Bone marrow (tissue), 2 donors: ENCODE measurements at regions not wholly inside any gene's neighbourhood (a gene's known extent, or its start where the extent isn't known, plus 50 kb on each side); places are given as distances from the start of the nearest gene placed in this dataset.
"Not testable (repeated sequence)": the region's sequence is repeated elsewhere in the genome, so short reads cannot be mapped to it uniquely, and the experiment has no call there.

Experiments
- DNase-seq, 2 donors: peaks; one replicate each; lab custom pipeline; 2025; lab: John Stamatoyannopoulos, UW

DNA sequence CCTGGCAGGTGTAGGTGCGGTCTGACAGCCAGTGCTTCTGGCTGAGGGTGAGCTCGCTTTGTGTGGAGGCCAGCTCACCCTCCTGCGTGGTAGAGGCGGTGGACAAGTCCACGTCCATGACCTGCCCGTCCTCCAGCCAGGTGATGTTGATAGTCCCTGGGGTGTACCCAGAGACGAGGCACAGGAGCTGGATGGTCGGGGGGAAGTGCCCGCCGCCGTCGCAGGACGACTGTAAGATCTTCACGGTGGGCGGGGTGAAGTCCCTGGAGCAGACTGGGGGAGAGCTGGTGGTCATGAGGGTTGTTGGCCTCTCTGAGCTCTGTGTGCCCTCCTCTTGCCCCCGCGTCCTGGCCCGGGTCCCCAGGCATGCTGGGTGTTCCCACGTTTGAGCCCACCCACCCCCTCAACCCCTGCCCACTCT lies 74.6 kb downstream of the TMEM121 start:
- DNase-seq: no peak

DNA sequence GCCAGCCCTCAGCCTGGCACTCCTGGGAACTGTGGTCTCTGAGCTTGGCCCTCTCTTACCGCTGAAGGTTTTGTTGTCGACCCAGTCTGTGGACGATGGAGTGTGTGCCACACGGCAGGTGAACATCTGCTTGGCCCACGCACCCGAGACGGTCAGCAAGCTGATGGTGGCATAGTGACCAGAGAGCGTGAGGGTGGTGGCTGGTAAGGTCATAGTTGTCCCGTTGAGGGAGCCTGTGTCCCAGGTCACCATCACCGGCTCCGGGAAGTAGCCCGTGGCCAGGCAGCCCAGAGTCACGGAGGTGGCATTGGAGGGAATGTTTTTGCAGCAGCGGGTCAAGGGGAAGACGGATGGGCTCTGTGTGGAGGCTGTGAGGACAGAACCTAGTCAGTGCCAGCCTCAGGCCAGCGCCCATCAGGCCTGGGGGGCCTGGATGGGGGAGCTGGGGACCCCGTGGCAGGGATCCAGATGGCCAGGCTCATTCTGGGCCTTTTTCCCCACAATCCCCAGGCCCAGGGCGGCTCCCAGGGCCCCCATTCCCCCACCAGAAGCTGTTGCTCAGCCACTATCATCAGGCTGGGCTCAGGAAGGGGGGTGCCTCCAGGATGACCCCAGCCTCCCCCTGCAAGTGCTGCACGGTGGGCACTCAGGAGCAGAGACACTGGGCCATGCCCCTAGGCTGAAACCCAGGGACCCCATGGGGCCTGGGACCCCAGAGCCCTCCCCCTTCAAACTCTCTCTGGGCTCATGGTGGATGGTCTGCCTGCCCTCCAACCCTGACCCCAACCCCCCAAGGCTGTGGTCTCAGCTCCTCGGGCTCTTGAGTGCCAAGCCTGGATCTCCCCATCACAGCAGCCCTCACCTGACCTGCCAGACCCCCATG lies 75.2 kb downstream of the TMEM121 start:
- no peak for DNase-seq

DNA sequence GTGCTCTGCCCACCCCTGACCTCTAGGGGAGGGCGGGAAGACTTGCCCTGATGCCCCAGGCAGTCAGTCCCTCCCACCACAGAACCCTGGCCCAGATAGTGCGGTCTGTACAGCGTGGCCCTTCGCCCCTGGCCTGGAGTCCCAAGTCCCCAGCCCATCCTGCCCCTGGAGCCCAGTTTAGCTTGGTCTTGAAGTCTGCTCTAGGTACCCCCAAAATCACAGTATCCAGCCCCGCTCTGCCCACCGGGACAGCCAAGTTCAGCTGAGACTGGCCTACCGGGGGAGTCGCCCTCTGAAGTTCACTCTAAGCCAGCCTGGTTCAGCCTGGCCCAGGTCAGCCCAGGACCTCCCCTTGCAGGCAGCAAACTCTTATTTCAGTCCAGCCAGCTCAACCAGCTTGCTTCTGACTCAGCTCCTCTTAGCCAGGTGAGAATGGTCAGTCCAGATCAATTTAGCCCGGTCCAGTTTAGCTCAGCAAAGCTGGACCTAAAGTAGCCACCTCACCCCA lies 75.9 kb downstream of the TMEM121 start:
- no peak for DNase-seq

DNA sequence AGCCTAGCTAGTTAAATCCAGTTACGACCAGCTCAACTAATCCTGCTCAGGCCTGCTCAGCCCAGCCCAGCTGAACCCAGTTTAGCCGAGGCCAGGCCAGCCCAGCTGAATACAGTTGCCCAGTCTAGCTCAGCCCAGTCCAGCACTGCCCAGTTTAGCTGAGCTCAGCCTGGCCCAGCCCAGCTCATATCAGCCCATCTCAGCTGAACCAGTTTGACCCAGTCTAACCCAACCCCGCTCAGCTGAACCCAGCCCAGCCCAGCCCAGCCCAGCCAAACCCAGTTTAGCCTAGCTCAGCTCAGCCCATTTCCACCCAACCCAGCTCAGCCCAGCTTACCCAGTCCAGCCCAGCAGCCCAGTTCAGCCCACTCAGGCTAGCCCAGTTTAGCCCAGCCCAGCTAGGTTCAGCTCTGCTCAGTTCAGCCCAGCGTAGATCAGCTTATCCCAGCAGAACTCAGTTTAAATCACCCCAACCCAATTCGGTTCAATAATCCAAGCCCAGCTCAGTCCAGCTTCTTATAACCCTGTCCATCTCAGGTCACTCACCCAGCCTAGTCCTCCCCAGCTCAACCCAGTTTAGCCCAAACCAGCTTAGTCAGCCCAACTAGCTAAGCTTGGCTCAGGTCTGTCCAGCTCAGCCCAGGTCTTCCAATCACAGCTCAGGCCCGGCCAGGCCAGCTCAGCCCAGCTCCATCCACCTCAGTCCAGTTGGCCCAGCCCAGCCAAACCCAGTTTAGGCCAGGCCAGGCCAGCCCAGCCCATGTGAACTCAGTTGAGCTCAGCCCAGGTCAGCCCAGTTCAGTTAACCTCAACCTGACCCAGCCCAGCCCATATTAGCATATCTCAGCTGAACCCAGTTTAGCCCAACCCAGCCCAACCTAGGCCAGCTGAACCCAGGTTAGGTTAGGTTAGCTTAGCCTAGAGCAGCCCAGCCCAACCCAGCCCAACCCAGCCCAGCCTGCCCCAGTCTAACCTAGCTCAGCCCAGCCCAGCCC lies 76.7 kb downstream of the TMEM121 start:
- DNase-seq: no peak

DNA sequence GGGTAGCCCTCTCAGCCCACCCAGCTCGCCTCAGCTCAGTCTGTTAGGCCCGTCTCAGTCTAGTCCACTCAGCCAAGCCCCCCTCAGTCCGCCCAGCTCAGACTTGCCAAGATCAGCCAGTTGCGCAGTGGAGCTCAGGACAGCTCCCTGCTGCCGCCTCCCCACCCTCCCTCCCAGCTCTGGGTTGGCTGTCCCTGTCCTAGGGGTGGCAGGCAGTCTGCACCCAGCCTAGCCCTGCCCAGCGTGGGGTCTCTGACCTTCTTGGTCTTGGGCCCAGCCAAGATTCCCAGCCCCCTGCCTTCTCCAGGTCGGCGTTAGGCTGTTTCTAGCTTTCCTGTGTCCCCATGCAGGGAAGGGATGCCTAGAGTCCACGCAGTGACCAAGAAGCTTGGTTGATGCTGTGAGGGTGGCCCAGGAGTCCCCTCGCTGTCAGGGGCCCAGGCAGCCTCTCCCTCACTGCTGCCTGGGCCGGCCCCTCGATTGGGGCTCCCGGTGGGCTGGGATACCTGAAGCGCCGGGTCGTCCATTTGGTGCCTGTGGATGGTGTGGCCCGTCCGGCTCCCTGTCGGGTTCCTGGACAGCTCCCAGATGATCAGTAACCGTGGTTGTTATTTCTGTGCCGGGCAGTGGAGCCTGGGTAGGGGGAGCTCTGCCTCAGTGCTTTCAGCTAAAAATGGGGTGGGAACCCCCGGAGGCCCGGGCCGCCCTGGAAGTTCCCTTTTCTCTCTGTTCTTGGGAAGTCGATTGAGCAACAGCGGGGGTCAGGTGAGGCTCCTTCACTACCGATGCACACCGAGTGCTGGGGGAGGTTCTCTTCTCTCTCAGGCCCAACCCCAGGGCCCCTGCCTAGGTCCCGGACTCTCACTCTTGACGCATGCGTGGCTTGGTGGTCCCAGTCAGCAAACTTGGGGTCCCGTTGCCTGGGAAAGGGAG lies 78.4 kb downstream of the TMEM121 start:
- DNase-seq: not testable (repeated sequence)

DNA sequence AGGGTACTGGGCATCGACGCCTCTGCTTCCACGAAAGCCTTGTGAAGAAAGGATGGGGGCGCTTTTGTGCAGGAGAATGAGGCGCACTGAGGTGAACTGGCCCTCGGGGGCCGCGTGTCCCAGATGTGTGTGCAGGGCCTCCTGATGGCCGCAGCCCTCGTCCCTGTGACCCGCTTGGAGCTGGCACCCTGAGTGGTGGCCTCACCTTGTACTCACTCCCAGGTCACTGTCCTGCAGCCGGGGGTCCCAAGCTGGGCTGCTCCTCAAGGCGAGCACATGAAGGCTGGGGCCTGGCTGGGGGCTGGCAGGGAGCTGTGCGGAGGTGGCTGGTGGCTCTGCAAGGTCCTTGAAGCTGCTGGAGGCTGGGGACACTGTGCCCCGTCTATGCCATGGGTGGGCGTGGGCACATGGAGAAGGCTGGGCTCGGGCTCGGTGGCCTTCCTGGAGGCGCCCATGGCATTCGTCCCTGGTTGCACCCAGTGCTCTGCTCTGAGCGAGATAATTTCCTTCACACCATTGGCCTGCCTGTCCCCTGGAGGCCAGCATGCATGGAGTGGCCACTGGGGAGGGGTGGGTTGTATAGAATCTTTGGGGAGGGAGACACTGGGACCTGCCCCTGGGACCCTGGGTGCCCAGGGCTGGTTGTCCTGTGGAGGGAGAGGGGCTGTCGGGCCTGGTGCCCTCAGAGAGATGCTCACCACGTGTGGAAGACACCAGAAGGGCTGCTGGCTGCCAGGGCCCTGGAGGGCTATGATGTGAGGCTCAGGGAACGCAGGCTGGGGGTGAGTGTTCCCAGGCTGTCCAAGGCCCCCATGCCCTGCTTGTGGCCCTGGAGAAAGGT lies 79.3 kb downstream of the TMEM121 start:
- DNase-seq: no peak

DNA sequence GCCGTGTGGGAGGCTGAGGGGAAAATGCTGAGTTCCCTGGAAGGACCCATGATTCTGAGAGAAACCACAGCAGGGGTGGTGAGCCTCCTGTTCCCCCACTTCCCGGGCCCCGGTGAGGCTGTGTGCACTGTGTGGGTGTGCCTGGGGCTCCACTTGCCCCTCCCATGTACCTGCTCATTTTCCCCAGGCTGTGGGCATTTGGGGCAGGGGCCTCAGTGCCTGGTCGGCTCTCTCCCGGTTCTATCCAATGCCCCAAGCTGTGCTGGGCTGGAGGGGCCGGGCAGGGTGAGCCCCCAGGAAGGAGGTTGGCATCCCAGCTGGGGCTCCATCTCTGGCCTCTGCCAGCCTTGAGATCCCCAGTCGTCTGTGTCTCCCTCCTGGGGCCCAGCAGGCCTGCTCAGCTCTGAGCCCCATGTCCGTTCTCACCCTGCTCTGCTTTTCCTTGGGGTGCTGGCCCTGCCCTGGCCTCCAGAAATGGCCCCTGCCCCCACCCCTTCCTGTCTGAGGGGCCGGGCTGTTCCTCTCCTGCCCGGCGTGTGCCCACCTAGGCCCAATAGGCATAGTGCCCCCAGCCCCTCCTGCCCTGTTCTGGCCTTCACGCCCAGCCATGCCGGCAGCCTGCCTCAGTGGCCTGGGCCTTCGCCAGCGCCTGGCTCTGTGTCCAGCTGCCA lies 80.1 kb downstream of the TMEM121 start:
- not testable (repeated sequence) for DNase-seq

DNA sequence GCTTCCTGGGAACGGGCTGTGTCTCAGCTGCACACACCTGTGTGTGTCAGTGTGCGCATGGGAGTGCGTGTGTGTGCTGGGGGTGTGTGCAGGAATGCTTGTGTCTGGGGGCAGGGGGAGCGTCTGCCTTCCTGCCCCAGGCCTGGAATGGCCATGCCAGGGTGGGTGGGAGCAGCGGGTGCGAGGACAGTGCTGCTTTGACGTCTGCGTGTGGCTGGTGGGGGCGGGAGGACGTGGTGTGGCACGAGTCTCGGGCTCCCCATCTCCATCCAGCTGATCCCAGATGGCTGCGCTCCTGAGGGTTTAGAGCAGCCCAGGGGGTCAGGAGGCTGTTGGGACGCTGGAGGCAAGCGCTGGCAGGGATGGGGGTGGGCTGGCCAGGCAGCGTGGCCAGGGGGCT lies 80.6 kb downstream of the TMEM121 start:
- not testable (repeated sequence) for DNase-seq

DNA sequence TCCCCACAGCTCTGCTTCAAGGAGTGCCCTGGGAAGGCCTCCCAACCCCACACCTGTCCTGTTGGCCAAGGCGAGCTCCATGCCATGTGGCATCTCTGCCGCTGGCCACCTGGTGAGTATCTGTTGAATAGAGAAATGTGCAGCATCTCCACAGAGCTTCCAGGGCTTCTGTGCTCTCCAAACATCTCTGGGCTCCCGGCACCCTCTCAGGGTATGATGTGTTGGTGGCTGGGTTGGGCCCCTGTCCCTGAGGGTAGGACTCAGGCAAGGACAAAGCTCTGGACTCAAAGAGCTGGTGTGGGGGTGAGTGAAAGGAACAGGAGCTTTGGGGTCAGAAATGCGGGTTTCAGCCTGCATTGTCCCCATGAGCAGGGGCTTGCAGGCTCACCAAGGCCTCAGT lies 88.6 kb downstream of the TMEM121 start:
- not testable (repeated sequence) for DNase-seq

DNA sequence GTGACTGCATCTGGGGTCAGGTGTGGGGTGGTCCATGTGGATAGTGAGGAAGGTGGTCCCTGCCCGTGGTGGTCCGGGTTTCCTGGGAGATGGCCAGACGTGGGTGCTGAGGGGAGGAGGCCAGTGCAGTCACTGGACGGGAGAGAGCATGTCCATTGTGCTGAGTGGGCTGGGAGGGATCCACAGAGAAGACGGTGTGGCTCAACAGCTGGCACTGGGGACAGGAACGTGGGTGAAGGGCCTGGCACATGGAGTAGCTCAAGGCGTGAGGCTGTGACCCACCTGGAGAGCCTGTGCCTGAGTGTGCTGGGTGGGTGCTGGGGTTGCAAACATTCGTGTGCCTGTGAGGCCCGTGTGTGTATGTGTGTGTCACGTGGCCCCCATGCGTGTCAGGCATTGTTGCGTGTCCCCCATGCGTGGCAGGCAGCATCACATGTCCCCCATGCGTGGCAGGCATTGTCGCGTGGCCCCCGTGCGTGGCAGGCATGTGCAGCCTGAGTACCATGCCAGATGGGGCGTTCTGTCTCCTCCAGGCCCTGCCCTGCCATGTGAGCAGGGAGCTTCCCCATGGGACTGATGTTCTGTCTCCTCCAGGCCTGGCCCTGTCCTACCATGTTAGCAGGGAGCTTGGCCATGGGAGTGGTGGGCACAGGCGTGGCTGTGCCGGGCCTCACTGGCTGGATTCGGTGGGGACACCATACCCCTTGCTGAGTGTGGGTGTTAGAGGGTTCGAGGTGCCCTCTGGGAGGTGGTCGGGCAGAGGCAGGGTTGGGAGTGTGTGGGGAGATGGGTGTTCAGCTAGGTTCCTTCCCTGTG lies 89.8 kb downstream of the TMEM121 start:
- not testable (repeated sequence) for DNase-seq

DNA sequence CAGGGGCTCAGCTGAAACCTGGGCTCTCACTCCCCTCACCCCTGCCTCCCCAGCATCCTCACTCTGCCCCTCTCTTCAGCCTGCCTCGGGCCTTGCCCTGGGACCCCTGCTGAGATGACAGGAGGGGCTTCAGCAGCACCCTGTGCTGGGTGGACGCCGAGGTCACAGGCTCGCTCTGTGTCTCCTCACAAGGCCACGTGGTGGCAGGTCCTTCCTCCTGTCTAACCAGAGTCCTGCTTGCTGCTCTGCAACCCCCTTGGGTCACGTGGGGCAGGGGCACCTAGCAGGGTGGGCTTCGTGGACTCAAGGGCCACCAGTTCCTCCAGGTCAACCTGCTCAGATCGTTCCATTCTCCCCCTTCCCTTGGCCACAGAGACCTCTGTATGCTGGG lies 90.4 kb downstream of the TMEM121 start:
- DNase-seq: no peak

DNA sequence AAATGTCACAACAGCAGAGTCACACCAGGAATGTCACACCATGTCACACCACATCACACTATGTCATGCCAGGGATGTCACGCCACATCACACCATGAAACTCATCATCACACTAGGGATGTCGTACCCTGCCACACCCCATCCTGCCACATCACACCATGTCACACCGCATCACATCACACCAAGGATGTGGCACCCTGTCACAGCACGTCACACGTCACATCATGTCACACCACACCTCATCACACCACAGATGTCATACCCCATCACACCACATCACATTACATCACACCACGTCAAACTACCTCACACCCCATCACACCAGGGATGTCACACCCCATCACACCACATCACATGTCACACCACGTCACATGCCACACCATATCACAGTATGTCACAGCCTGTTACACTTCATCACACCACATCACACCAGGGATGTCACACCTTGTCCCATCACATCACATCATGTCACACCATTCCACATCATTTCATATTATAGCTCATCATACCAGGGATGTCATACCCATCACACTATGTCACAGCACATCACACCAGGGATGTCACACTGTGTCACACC lies 90.9 kb downstream of the TMEM121 start:
- no peak for DNase-seq

DNA sequence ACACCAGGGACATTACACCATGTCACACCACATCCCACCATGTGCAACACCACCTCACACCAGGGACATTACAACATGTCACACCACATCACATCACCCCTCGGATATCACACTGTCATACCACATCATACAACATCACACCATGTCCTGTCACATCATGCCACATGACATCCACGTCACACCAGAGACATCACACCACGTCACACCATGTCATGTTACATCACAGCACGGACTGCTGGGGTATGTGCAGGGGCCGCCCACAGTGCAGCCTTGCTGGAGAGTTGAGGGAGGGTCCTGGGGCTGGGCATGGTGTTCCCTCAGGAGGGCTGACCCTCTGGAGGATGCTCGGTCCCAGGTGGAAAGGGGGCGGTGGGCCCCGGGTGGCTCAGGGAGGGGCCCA lies 91.4 kb downstream of the TMEM121 start:
- DNase-seq: not testable (repeated sequence)

DNA sequence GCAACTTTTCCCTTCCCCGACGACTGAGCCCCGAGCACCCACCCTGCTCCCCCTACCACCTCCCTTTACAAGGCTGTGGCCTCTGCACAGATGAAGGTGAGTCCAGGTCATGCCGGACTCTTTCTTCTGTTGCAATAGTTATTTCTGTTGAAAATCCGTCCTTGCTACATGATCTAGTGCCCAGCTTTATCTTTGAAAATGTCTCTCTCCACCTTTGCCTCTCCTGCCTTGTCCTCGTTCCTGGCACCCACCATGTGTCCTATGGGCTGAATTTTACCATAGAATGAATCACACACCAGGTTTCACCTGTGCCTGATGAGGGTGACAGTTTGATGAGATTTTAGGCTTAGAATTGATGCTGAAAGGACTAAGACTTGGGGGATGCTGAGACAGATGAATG lies 92.9 kb downstream of the TMEM121 start:
- not testable (repeated sequence) for DNase-seq

DNA sequence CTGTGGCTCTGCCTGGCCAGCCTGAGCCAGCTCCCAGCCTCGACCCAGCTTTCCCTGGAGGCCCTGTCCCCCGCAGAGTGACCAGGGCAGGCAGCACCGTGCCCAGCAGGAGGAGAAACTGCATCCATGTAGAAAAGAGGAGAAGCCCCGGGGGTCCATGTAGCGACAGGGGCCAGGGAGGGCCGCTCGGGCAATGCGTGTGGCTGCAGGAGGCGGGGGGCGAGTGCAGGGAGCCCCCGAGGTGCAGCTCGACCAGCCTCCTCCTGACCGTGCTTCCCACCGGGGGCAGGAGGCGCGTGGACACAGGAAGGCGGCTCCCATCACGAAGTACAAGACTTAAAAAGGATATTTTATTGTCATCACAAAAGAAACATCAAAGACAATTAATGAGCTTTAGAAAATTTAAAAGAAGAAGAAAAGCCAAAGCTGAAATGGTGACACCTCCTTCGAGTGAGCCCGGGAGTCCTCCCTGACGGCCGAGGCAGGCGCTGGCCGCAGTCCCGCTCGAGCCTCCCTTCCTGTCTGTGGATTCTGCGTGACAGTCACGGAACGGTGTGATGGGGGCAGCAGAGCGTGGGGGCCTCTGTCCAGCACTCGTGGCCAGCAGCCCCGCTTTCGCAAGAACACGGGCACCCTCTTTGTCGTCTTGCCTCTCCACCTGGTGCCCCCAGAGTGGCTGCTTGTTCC lies 93.9 kb downstream of the TMEM121 start:
- DNase-seq: not testable (repeated sequence)

DNA sequence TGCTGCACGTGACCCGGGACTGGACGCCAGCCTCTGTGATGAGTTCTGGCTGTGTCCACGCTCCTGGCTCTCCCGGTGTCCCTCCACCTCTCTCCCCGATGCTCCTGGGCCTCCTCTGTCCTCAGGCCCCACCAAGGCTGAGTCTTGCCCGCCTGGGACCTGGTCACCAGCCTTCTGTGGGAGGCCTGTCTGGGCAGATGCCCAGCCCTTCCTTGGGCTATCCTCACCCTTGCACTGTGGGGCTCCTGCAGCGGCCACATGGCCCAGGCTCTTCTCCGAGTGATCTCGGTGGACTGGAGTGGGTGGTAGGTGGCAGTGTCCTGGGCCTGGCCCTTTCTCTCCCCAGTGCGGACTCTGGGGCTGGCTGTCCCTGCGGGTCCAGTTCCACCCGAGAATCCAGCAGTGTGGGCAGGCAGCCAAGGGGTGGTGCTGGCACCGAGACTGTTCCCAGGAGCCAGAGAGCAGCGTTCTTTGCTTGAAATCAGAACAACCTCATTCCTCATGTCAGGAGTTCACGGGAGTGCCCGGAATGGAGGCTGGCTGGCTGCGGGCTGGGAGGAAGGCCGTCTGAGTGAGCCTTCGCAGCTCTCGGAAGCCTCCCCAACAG lies 94.6 kb downstream of the TMEM121 start:
- DNase-seq: not testable (repeated sequence)
